Kasumi-1 (cell line): ENCODE measurements at regions not wholly inside any gene's neighbourhood (a gene's known extent, or its start where the extent isn't known, plus 50 kb on each side); places are given as distances from the start of the nearest gene placed in this dataset.
"Not testable (repeated sequence)": the region's sequence is repeated elsewhere in the genome, so short reads cannot be mapped to it uniquely, and the experiment has no call there.

Experiments
- DNase-seq, 2 experiments: peaks; one replicate each; lab custom pipeline; 2025; lab: John Stamatoyannopoulos, UW

- DNase-seq = no peak
Observed at GRCh38 chr22:22372086-22372485, 127.5 kb downstream of the VPREB1 start.

GRCh38 chr22:22374163-22374562, 129.6 kb downstream of the VPREB1 start:
- no peak for DNase-seq

- DNase-seq = no peak
Observed at GRCh38 chr22:22374579-22374978, 130.0 kb downstream of the VPREB1 start.

GRCh38 chr22:22375576-22376351, 131.2 kb downstream of the VPREB1 start:
- DNase-seq = no peak

DNA sequence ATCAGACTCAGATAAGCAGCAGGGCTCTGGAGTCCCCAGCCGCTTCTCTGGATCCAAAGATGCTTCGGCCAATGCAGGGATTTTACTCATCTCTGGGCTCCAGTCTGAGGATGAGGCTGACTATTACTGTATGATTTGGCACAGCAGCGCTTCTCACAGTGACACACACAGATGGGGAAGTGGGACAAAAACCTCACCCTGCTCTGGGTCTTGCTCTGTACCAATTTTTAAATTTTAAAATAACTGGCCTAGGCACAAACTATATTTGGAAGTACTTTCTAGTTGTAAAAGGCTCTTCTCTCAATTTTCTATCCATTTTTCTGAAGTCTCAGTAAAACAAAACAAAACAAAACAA, 131.7 kb downstream of the VPREB1 start:
- no peak for DNase-seq

GRCh38 chr22:22376884-22377283, 131.7 kb downstream of the ZNF280B start:
- DNase-seq = not testable (repeated sequence)

DNA sequence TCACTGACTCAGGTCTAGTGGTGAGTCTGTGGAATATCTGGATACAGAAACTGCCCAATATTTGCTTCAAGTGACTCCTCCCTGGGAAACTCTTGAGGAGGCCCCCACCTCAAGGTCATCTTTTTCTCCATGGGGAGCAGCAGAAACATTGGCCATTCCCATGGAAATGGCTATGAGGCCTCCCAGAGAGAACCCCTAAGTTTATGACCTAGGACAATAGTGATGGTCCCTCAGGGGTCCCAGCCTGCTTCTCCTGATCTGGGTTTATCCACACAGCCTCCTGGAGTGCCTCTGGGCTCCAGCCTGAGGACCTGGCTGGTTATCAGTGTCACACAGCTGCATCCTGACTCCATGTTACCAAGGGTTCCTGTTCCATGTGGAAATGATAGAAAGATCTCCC, 131.2 kb downstream of the ZNF280B start:
- no peak for DNase-seq

GRCh38 chr22:22378446-22379415, 129.8 kb downstream of the ZNF280B start:
- DNase-seq = no peak

DNA sequence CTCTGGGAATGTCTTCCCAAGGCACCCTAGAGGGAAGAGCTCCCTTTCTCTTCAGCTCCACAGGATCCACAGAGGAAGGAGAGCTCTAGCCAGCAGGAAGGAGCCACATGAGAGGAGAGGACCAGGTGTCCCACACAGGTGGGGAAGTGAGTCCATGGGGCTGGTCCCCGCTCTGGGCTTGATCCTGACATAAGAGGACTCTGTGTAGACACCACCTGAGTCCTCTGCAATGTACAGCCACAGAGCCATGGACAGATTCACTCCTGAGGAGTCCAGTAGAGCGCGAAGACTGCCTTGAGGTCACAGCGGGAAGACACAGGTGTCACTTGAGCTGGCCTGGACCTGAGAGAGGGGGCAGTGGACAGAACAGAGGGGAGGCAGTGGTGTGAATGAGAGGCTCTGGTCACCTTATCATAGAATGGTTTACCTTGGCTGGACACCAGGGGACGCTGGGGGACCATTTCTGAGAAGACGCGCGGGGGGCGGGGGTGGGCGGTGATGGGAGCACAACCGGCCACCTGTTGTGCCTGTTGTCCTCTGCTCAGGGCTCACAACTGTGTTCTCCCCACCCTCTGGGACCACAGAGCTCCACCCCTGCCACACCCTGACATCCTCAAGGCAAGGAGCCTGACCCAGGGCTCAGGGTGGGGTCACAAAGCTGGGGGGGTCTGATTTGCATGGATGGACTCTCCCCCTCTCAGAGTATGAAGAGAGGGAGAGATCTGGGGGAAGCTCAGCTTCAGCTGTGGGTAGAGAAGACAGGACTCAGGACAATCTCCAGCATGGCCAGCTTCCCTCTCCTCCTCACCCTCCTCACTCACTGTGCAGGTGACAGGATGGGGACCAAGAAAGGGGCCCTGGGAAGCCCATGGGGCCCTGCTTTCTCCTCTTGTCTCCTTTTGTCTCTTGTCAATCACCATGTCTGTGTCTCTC, 128.2 kb downstream of the ZNF280B start:
- DNase-seq = no peak

- not testable (repeated sequence) for DNase-seq
Observed at GRCh38 chr22:22381292-22381691, 127.2 kb downstream of the ZNF280B start.

DNA sequence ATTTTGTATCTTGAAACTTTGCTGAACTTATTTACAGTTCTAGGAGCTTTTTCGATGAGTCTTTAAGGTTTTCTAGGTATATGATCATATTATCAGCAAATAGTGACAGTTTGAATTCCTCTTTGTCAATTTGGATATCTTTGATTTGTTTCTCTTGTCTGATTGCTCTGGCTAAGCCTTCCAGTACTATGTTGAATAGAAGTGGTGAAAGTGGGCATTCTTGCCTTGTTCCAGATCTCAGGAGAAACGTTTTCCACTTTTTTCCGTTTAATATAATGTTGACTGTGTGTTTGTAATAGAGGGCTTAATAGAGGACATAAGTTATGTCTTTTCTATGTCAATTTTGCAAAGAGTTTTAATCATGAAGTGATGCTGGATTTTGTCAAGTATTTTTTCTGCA, 124.3 kb downstream of the ZNF280B start:
- DNase-seq = no peak

GRCh38 chr22:22384668-22385244, 123.8 kb downstream of the ZNF280B start:
- no peak for DNase-seq

DNA sequence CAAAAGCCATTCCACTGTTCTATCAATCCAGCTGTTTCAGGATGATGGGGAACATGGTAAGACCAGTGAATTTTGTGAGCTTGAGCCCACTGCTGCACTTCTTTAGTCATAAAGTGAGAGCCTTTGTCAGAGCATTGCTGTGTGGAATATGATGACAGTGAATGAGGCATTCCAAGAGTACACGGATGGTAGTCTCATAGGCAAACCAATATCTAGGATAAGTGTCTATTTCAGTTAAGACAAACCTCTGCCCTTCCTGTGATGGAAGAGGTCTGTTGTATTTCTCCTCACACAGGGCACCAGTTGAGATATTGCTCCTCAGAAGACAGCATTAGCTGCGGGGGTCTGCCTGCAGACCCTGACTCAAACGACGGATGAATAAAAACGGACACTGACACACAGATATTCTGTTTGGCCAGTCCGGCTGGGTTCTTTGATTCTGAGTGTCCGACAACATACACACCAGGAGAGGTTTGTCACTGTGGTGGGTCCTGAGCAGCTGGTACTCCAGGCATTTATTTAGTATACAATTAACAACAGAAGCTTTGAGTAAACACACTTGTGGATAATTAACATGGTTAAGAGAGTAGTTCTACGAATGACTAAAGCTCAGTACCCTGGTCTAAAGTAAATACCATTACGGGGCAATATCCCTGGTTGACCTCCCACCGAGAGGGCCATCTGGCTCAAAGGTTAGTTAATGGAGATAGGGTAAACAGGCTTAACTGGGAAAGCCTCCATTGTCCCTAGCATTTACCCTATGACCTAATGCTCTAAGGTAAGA, 121.7 kb downstream of the ZNF280B start:
- DNase-seq = no peak

DNA sequence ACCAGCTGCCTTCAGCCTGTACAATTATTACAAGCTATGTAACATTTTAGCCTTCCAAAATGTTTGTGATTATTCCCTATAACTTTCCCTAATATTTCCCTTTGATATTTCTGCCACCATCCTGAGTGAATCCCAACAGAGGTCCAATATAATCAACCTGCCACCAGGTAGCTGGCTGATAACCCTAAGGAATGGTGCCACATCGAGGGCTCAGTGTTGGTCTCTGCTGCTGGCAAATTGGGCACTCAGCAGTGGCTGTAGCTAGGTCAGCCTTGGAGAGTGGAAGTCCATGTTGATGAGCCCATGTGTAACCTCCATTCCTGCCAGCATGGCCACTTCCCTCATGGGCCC, 121.2 kb downstream of the ZNF280B start:
- no peak for DNase-seq

DNA sequence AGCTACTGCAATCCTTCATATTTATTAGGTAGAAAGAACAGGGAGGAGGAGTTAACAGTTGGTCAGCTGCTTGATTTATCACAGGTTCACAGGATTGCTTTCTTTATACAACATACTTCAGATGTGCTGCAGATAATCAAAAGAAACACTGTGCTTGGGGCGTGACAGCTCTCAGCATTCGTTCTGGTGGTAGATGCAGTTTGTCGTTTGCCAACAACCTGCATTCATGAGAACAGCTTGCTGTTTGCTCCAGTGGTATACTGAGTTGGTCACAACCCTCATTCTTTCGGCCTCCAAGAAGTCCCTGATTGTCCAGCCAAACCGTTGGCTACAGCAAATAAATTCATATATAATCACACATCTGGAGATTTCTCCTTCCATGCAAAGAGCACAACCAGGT, 120.5 kb downstream of the ZNF280B start:
- no peak for DNase-seq

GRCh38 chr22:22388494-22388893, 120.0 kb downstream of the ZNF280B start:
- no peak for DNase-seq

- no peak for DNase-seq
Observed at GRCh38 chr22:22389467-22389866, 119.1 kb downstream of the ZNF280B start.

GRCh38 chr22:22390989-22391388, 117.6 kb downstream of the ZNF280B start:
- DNase-seq = no peak

GRCh38 chr22:22391543-22391942, 117.0 kb downstream of the ZNF280B start:
- no peak for DNase-seq

DNA sequence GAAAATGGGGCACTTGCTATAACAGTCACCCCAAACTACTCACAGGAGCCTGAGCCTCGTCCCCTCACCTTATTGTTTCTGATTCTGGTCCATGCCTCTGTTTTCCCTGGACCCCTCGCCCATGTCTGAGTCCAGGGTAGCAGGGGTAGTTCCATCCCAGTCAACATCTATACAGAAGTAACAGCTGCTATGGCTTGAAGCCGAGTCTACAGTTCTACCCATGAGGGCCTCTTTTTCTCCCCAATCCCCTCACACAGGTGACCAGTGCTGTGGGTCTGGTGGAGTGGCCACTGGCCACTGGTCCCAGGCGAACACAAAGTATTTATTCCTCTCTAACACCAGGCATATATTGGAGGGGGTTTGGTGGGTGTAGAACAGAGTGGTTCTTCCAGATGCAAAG, 116.4 kb downstream of the ZNF280B start:
- no peak for DNase-seq

- DNase-seq = no peak
Observed at GRCh38 chr22:22394591-22394990, 114.0 kb downstream of the ZNF280B start.
